ENCODE measurements at regions not wholly inside any gene's neighbourhood (a gene's known extent, or its start where the extent isn't known, plus 50 kb on each side); places are given as distances from the start of the nearest gene placed in this dataset.
"Not testable (repeated sequence)": the region's sequence is repeated elsewhere in the genome, so short reads cannot be mapped to it uniquely, and the experiment has no call there.

GRCh38 chr6:145562771-145563615 is 172.3 kb downstream of the EPM2A start:
- Histone ChIP-seq H4K20me1 (ENCODE audit: insufficient read depth, low read length) (no peaks in the 10 kb centered on the region), H3K4me1 (ENCODE audit: insufficient read depth, low read length) (no peaks in the 10 kb centered on the region), H3K27me3 (ENCODE audit: insufficient read depth, low read length) (no peaks in the 10 kb centered on the region), H3K79me2 (ENCODE audit: insufficient read depth, low read length) (no peaks in the 10 kb centered on the region), H3K4me3 (ENCODE audit: insufficient read depth, low read length) (no peak overlapping the region), H2AFZ (ENCODE audit: low read length) (no peak overlapping the region), H3K4me2 (ENCODE audit: insufficient read depth, low read length) (no peak overlapping the region), H3K36me3 (ENCODE audit: insufficient read depth, low read length) (no peaks in the 10 kb centered on the region), H3K9me3 (ENCODE audit: low read depth, low read length) (no peaks in the 10 kb centered on the region), H3K27ac (ENCODE audit: low read depth, low read length) (no peak overlapping the region)
- TF ChIP-seq, protein P1, sequence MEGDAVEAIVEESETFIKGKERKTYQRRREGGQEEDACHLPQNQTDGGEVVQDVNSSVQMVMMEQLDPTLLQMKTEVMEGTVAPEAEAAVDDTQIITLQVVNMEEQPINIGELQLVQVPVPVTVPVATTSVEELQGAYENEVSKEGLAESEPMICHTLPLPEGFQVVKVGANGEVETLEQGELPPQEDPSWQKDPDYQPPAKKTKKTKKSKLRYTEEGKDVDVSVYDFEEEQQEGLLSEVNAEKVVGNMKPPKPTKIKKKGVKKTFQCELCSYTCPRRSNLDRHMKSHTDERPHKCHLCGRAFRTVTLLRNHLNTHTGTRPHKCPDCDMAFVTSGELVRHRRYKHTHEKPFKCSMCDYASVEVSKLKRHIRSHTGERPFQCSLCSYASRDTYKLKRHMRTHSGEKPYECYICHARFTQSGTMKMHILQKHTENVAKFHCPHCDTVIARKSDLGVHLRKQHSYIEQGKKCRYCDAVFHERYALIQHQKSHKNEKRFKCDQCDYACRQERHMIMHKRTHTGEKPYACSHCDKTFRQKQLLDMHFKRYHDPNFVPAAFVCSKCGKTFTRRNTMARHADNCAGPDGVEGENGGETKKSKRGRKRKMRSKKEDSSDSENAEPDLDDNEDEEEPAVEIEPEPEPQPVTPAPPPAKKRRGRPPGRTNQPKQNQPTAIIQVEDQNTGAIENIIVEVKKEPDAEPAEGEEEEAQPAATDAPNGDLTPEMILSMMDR (IDR thresholded peaks at IDR 0.05; ENCODE audit: extremely low read depth, low read depth, low read length): no peak
- no peak for DNase-seq (ENCODE audit: insufficient read length, low spot score, missing footprints)

DNA sequence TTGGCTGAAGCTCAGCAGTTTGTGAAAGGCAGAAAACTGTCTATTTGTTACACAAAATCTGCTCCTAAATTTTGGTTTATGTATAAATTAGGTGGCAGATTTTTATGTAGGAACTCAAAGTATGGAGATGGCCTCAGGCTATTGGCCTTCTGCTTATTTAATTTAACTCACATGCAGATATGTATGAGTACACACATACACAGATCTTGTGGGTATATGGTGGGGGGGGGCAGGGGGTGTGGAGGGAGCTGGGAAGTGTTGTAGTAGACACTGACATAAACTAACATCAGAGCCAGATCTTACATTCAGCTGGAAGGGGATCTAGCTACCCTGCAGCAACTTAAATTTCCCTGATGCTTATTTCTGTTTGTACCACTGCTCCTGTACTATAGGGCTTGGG is 170.8 kb downstream of the EPM2A start:
- H2AFZ ChIP-seq (ENCODE audit: low read length): no peak overlapping the region
- H3K27me3 ChIP-seq (ENCODE audit: insufficient read depth, low read length): no peaks in the 10 kb centered on the region
- H3K27ac ChIP-seq (ENCODE audit: low read depth, low read length): no peak overlapping the region
- no peaks in the 10 kb centered on the region for H3K4me1 ChIP-seq (ENCODE audit: insufficient read depth, low read length)
- no peaks in the 10 kb centered on the region for H3K79me2 ChIP-seq (ENCODE audit: insufficient read depth, low read length)
- no peaks in the 10 kb centered on the region for H3K36me3 ChIP-seq (ENCODE audit: insufficient read depth, low read length)
- H3K4me2 ChIP-seq (ENCODE audit: insufficient read depth, low read length): no peak overlapping the region
- H3K9me3 ChIP-seq (ENCODE audit: low read depth, low read length): no peaks in the 10 kb centered on the region
- TF ChIP-seq, protein P1 (IDR thresholded peaks at IDR 0.05; ENCODE audit: extremely low read depth, low read depth, low read length): no peak
- H4K20me1 ChIP-seq (ENCODE audit: insufficient read depth, low read length): no peaks in the 10 kb centered on the region
- no peak for DNase-seq (ENCODE audit: insufficient read length, low spot score, missing footprints)
- no peak overlapping the region for H3K4me3 ChIP-seq (ENCODE audit: insufficient read depth, low read length)

- DNase-seq (ENCODE audit: insufficient read length, low spot score, missing footprints): no peak
- H3K4me1 ChIP-seq (ENCODE audit: insufficient read depth, low read length): no peaks in the 10 kb centered on the region
- H3K27me3 ChIP-seq (ENCODE audit: insufficient read depth, low read length): no peaks in the 10 kb centered on the region
- no peaks in the 10 kb centered on the region for H3K79me2 ChIP-seq (ENCODE audit: insufficient read depth, low read length)
- no peaks in the 10 kb centered on the region for H3K36me3 ChIP-seq (ENCODE audit: insufficient read depth, low read length)
- TF ChIP-seq, protein P1 (IDR thresholded peaks at IDR 0.05; ENCODE audit: extremely low read depth, low read depth, low read length): no peak
- H4K20me1 ChIP-seq (ENCODE audit: insufficient read depth, low read length): no peaks in the 10 kb centered on the region
- H2AFZ ChIP-seq (ENCODE audit: low read length): no peak overlapping the region
- no peak overlapping the region for H3K4me3 ChIP-seq (ENCODE audit: insufficient read depth, low read length)
- H3K4me2 ChIP-seq (ENCODE audit: insufficient read depth, low read length): no peak overlapping the region
- H3K27ac ChIP-seq (ENCODE audit: low read depth, low read length): no peak overlapping the region
- no peaks in the 10 kb centered on the region for H3K9me3 ChIP-seq (ENCODE audit: low read depth, low read length)
These were observed 167.6 kb downstream of the EPM2A start for GRCh38 chr6:145567684-145568252.

DNA sequence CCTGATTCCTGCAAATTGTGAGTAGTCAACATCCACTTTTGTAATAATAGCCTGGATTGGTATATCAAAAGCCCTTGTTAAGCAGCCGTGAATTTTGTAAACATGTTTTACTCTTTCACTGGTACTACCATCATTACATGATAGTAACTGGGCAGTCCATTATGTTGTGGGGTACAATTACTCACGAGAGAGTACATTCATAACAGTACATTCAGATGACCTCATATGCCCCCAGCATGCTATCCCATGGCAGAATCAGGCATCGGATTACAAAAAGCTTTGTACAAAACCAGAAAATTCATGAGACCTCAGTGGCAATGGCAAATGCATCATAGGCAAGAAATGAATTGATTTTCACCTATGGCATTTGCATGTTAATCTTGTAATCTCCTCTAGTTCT is 166.2 kb downstream of the EPM2A start:
- Histone ChIP-seq H3K4me2 (ENCODE audit: insufficient read depth, low read length) (no peak overlapping the region), H2AFZ (ENCODE audit: low read length) (no peak overlapping the region), H3K27me3 (ENCODE audit: insufficient read depth, low read length) (no peaks in the 10 kb centered on the region), H3K27ac (ENCODE audit: low read depth, low read length) (no peak overlapping the region), H3K36me3 (ENCODE audit: insufficient read depth, low read length) (no peaks in the 10 kb centered on the region), H3K4me3 (ENCODE audit: insufficient read depth, low read length) (no peak overlapping the region), H3K9me3 (ENCODE audit: low read depth, low read length) (no peaks in the 10 kb centered on the region), H3K4me1 (ENCODE audit: insufficient read depth, low read length) (no peaks in the 10 kb centered on the region), H3K79me2 (ENCODE audit: insufficient read depth, low read length) (no peaks in the 10 kb centered on the region), H4K20me1 (ENCODE audit: insufficient read depth, low read length) (no peaks in the 10 kb centered on the region)
- DNase-seq (ENCODE audit: insufficient read length, low spot score, missing footprints): no peak
- TF ChIP-seq, protein P1 (IDR thresholded peaks at IDR 0.05; ENCODE audit: extremely low read depth, low read depth, low read length): no peak

- not testable (repeated sequence) for H3K4me2 ChIP-seq (ENCODE audit: insufficient read depth, low read length); H3K4me1 ChIP-seq (ENCODE audit: insufficient read depth, low read length); H3K9me3 ChIP-seq (ENCODE audit: low read depth, low read length); DNase-seq (ENCODE audit: insufficient read length, low spot score, missing footprints); H3K36me3 ChIP-seq (ENCODE audit: insufficient read depth, low read length); H3K4me3 ChIP-seq (ENCODE audit: insufficient read depth, low read length); H3K79me2 ChIP-seq (ENCODE audit: insufficient read depth, low read length); H3K27ac ChIP-seq (ENCODE audit: low read depth, low read length); H4K20me1 ChIP-seq (ENCODE audit: insufficient read depth, low read length); H2AFZ ChIP-seq (ENCODE audit: low read length); H3K27me3 ChIP-seq (ENCODE audit: insufficient read depth, low read length)
These were observed 165.0 kb downstream of the EPM2A start for GRCh38 chr6:145570336-145570735.

- not testable (repeated sequence) for H3K36me3 ChIP-seq (ENCODE audit: insufficient read depth, low read length); DNase-seq (ENCODE audit: insufficient read length, low spot score, missing footprints)
These were observed 161.1 kb downstream of the EPM2A start for GRCh38 chr6:145574269-145574668.

More at GRCh38 chr6:145574269-145574668, 161.1 kb downstream of the EPM2A start:
- H3K4me1 ChIP-seq (ENCODE audit: insufficient read depth, low read length); H3K27me3 ChIP-seq (ENCODE audit: insufficient read depth, low read length); H3K4me2 ChIP-seq (ENCODE audit: insufficient read depth, low read length); H3K79me2 ChIP-seq (ENCODE audit: insufficient read depth, low read length); H3K27ac ChIP-seq (ENCODE audit: low read depth, low read length); H3K9me3 ChIP-seq (ENCODE audit: low read depth, low read length); H4K20me1 ChIP-seq (ENCODE audit: insufficient read depth, low read length); H3K4me3 ChIP-seq (ENCODE audit: insufficient read depth, low read length); H2AFZ ChIP-seq (ENCODE audit: low read length): not testable (repeated sequence)

All from osteoblast (primary cell).